ENCODE measurements at regions not wholly inside any gene's neighbourhood (a gene's known extent, or its start where the extent isn't known, plus 50 kb on each side); places are given as distances from the start of the nearest gene placed in this dataset.

DNA sequence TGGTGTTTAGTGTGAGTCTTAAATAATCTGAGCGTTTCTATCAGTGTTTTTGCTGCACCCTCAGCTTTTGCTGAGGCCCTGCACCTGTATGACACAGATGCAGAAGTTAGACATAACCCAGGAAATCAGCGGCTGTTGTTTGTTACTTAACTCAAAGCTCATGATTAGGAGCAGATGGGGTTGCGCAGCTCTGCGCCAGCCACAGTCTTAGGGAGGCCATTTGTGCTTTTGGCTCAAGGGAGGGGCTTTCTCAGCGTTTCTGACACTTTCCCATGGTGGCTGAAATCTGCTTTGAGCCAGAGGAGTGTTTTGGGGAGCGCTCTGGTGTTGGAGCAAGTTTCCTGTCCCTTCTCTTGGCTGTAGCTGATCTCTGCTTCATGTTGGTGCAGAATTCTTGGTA, 433.8 kb downstream of the NAF1 start:
- TF ChIP-seq, protein P1, sequence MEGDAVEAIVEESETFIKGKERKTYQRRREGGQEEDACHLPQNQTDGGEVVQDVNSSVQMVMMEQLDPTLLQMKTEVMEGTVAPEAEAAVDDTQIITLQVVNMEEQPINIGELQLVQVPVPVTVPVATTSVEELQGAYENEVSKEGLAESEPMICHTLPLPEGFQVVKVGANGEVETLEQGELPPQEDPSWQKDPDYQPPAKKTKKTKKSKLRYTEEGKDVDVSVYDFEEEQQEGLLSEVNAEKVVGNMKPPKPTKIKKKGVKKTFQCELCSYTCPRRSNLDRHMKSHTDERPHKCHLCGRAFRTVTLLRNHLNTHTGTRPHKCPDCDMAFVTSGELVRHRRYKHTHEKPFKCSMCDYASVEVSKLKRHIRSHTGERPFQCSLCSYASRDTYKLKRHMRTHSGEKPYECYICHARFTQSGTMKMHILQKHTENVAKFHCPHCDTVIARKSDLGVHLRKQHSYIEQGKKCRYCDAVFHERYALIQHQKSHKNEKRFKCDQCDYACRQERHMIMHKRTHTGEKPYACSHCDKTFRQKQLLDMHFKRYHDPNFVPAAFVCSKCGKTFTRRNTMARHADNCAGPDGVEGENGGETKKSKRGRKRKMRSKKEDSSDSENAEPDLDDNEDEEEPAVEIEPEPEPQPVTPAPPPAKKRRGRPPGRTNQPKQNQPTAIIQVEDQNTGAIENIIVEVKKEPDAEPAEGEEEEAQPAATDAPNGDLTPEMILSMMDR (IDR thresholded peaks at IDR 0.05), result no peak
- TF ChIP-seq POLR2A (IDR thresholded peaks at IDR 0.05), result no peak
- ATAC-seq (peak in 1 of 4 donors; percentile 34), DNase-seq (no peak)
- H3K4me3 ChIP-seq, result no peak overlapping the region
- WGBS, 4 donors, result 55 to 72% (median 65%) methylated on average over 6 of the region's 6 CpGs
- H3K36me3 ChIP-seq, result no peaks in the 10 kb centered on the region
- no peaks in the 10 kb centered on the region for H3K9me3 ChIP-seq
- H3K27me3 ChIP-seq, result no peaks in the 10 kb centered on the region
- intact Hi-C loops (cut with DNase I), result no loop called here
- H3K27ac ChIP-seq, result no peak overlapping the region
- peaks cover 0 to under 1% (median 0%) of the 10 kb centered on the region in 12 donors for H3K4me1 ChIP-seq

DNA sequence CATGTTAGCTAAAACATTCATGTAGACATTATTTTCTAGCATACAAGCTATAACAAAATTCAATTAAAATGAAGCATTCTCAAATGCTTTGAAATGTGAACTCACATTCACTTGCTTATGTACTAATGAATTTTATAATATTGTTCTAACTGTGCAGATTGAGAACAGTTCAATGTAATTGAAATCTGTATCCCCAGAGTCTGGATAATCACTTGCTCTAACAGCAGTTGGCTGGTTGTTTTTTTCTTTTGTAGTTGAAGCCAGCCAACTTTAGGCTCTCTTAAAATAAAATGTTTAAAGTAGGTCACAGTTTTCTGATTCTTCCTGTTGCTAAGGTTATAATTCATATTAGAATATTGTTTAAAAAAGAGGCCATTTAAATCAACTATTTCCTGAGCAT, 438.9 kb downstream of the NAF1 start:
- intact Hi-C loops (cut with DNase I), result no loop called here
- Histone ChIP-seq H3K27me3 (no peaks in the 10 kb centered on the region), H3K36me3 (no peaks in the 10 kb centered on the region), H3K4me3 (no peak overlapping the region), H3K27ac (no peak overlapping the region), H3K9me3 (no peaks in the 10 kb centered on the region), H3K4me1 (peaks cover 0 to 5% (median 0%) of the 10 kb centered on the region in 12 donors)
- TF ChIP-seq, protein P1 (IDR thresholded peaks at IDR 0.05), result no peak
- no peak for TF ChIP-seq POLR2A (IDR thresholded peaks at IDR 0.05)
- DNase-seq, result no peak
- no peak for ATAC-seq

DNA sequence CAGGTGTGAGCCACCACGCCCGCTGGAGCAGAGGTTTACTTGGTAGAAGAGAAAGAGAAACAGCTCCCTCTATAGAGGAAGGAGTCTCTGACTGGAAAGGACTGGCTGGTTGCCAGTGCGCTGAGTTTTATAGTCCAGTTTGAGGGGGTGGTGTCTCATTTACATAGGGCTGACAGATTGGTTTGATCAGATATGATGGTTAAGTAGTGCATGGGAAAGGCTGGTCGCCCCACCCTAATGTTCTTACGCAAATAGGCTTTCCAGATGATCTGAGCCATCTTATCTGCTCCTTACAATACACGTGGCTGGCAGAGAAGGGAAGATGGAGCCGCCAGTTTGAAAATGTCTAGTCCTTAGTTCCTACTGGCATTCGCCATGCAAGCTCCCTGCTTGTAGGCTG, 439.5 kb downstream of the NAF1 start:
- WGBS, 4 donors, result 78 to 86% (median 83%) methylated on average over 7 to 8 of the region's 8 CpGs
- ATAC-seq, result no peak

DNA sequence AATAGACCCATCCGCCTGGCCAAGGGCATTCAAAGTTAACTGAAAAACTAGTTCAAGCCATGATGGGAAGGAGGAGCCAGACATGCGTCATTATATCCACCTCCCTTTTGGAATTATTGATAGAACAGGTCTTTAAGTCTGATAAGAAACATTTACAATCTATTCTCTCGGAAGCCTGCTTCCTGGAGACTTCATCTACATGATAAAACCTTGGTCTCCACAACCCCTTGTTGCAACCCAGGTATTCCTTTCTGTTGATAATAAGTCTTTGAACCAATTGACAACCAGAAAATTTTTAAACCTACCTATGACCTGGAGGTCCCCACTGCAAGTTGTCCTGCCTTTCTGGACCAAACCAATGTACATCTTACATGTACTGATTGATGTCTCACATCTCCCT, 451.3 kb downstream of the NAF1 start:
- H3K27me3 ChIP-seq, result no peaks in the 10 kb centered on the region
- 75 to 81% (median 79%) methylated on average over 3 of the region's 3 CpGs for WGBS, 4 donors
- H3K4me3 ChIP-seq, result no peak overlapping the region
- ATAC-seq (no peak), DNase-seq (no peak)
- no peak overlapping the region for H3K27ac ChIP-seq
- peaks cover 0 to 10% (median 0%) of the 10 kb centered on the region in 12 donors for H3K9me3 ChIP-seq
- intact Hi-C loops (cut with DNase I), result no loop called here
- H3K36me3 ChIP-seq, result no peaks in the 10 kb centered on the region
- TF ChIP-seq POLR2A (IDR thresholded peaks at IDR 0.05), result no peak
- TF ChIP-seq, protein P1 (IDR thresholded peaks at IDR 0.05), result no peak
- no peaks in the 10 kb centered on the region for H3K4me1 ChIP-seq

More for the DNA sequence above, 439.5 kb downstream of the NAF1 start:
- no peaks in the 10 kb centered on the region for H3K27me3 ChIP-seq
- TF ChIP-seq, protein P1 (IDR thresholded peaks at IDR 0.05), result no peak
- no peak for TF ChIP-seq POLR2A (IDR thresholded peaks at IDR 0.05)
- no peaks in the 10 kb centered on the region for H3K9me3 ChIP-seq
- peaks cover 0 to 5% (median 0%) of the 10 kb centered on the region in 12 donors for H3K4me1 ChIP-seq
- intact Hi-C loops (cut with DNase I), result no loop called here
- no peak overlapping the region for H3K27ac ChIP-seq
- H3K4me3 ChIP-seq, result no peak overlapping the region
- no peak for DNase-seq
- H3K36me3 ChIP-seq, result no peaks in the 10 kb centered on the region
